Sigmoid colon (tissue), 6 donors: ENCODE measurements at regions not wholly inside any gene's neighbourhood (a gene's known extent, or its start where the extent isn't known, plus 50 kb on each side); places are given as distances from the start of the nearest gene placed in this dataset.
A peak's percentile ranks its signal among the peaks of the same experiment; 100 is the strongest.

Experiments
- DNase-seq: peaks from one replicate; pipeline ENCODE4 v3.0.0-alpha.2; 2019
- H3K27ac ChIP-seq, 4 donors: fragments of 200-600 bp; sonication (generic); one replicate each; pipeline ENCODE4 v1.5.1; 2016 to 2019; ENCODE audit warnings: mild to moderate bottlenecking in 1 of 4
- H3K27me3 ChIP-seq, 3 donors: fragments of 200-600 bp; sonication (generic); one replicate each; pipeline ENCODE4 v1.5.1; 2019; ENCODE audit warnings: mild to moderate bottlenecking in 1 of 3
- H3K36me3 ChIP-seq, 4 donors: fragments of 200-600 bp; sonication (generic); one replicate each; pipeline ENCODE4 v1.5.1; 2016 to 2019
- H3K4me1 ChIP-seq, 4 donors: fragments of 200-600 bp; sonication (generic); one replicate each; pipeline ENCODE4 v1.5.1; 2017 to 2019
- H3K4me3 ChIP-seq, 4 donors: fragments of 200-600 bp; sonication (generic); one replicate each; pipeline ENCODE4 v1.5.1; 2017 to 2019; ENCODE audit warnings: mild to moderate bottlenecking in 2 of 4, moderate library complexity in 1 of 4
- H3K9me3 ChIP-seq, 4 donors: fragments of 200-600 bp in 3 of 4; sonication (generic) in 3 of 4; one replicate each; pipeline versions ENCODE4 v1.5.1 to v1.6.1; 2013 to 2019
- CTCF ChIP-seq, 4 experiments: fragments of 450-650 bp in 3 of 4; fragments of 200-600 bp in 1 of 4; IDR thresholded peaks; one replicate each; pipeline ENCODE4 v1.5.1; 2016 to 2019; ENCODE audit warnings: antibody characterized with exemption in 4 of 4, mild to moderate bottlenecking in 3 of 4, moderate library complexity in 2 of 4
- EP300 ChIP-seq, 4 donors: sonication (generic); formaldehyde crosslinking; IDR thresholded peaks; one replicate each; pipeline ENCODE4 v1.6.1; 2017; ENCODE audit warnings: antibody characterized with exemption in 4 of 4
- POLR2A ChIP-seq, 2 donors: fragments of 450-650 bp; IDR thresholded peaks; one replicate each; pipeline ENCODE4 v1.6.1; 2016; ENCODE audit warnings: antibody characterized with exemption in 2 of 2, mild to moderate bottlenecking in 2 of 2, moderate library complexity in 2 of 2
- POLR2AphosphoS5 ChIP-seq, 4 donors: sonication (generic); formaldehyde crosslinking; IDR thresholded peaks; one replicate each; pipeline ENCODE4 v1.6.1; 2017; ENCODE audit warnings: antibody characterized with exemption in 4 of 4
- WGBS, 2 donors: extraction: QIAGEN DNeasy Blood & Tissue Kit; methylation state at CpG; one replicate each; pipeline ENCODE4 v1.1.7; 2013; 5-methylcytosine and 5-hydroxymethylcytosine counted together
- intact Hi-C: fragments of 100-400 bp; cut with DNase I; formaldehyde crosslinking; loops from one replicate; pipeline ENCODE4 v1.15.1; 2023
- donor health status: healthy with polysubstance abuse.
- donor health status: healthy.

GRCh38 chr15:45858491-45858890, 223.7 kb downstream of the SQOR start:
- peaks cover 0 to 7% (median 6%) of the 10 kb centered on the region in 4 donors for H3K4me1 ChIP-seq
- H3K27me3 ChIP-seq: no peaks in the 10 kb centered on the region
- no peaks in the 10 kb centered on the region for H3K9me3 ChIP-seq
- no peak overlapping the region for H3K4me3 ChIP-seq
- intact Hi-C loops: loop anchor here (10.0 kb wide), 1 partner anchor 144 kb away; no protein-coding TSS in a partner anchor
- no peaks in the 10 kb centered on the region for H3K36me3 ChIP-seq
- peak overlapping the region in 2 of 4 donors; percentile 30 to 36 for H3K27ac ChIP-seq
- TF ChIP-seq CTCF (IDR thresholded peaks at IDR 0.05) (no peak), POLR2AphosphoS5 (IDR thresholded peaks at IDR 0.05) (peak in 1 of 4 donors; percentile 55), POLR2A (IDR thresholded peaks at IDR 0.05) (no peak), EP300 (IDR thresholded peaks at IDR 0.05) (peak in 1 of 4 donors; percentile 45)
- 81 to 91% methylated on average over 3 of the region's 3 CpGs for WGBS, 2 donors
- no peak for DNase-seq

GRCh38 chr15:45862034-45862433, 227.2 kb downstream of the SQOR start:
- Histone ChIP-seq H3K27ac (no peak overlapping the region), H3K9me3 (no peaks in the 10 kb centered on the region), H3K4me1 (peaks cover 0 to 7% (median 0%) of the 10 kb centered on the region in 4 donors), H3K27me3 (no peaks in the 10 kb centered on the region), H3K36me3 (no peaks in the 10 kb centered on the region), H3K4me3 (no peak overlapping the region)
- 67 to 74% methylated on average over 2 of the region's 2 CpGs for WGBS, 2 donors
- no peak for DNase-seq
- intact Hi-C loops: no loop called here
- TF ChIP-seq POLR2AphosphoS5 (IDR thresholded peaks at IDR 0.05): no peak
- TF ChIP-seq POLR2A (IDR thresholded peaks at IDR 0.05): no peak
- no peak for TF ChIP-seq EP300 (IDR thresholded peaks at IDR 0.05)
- TF ChIP-seq CTCF (IDR thresholded peaks at IDR 0.05): no peak

GRCh38 chr15:45863881-45864580, 229.2 kb downstream of the SQOR start:
- intact Hi-C loops: no loop called here
- DNase-seq: no peak

GRCh38 chr15:45866616-45867015, 231.8 kb downstream of the SQOR start:
- no peaks in the 10 kb centered on the region for H3K36me3 ChIP-seq
- no peaks in the 10 kb centered on the region for H3K4me1 ChIP-seq
- TF ChIP-seq CTCF (IDR thresholded peaks at IDR 0.05) (no peak), POLR2AphosphoS5 (IDR thresholded peaks at IDR 0.05) (no peak), EP300 (IDR thresholded peaks at IDR 0.05) (no peak), POLR2A (IDR thresholded peaks at IDR 0.05) (no peak)
- 57 to 77% methylated on average over 3 of the region's 3 CpGs for WGBS, 2 donors
- intact Hi-C loops: no loop called here
- H3K4me3 ChIP-seq: no peak overlapping the region
- H3K27ac ChIP-seq: no peak overlapping the region
- no peaks in the 10 kb centered on the region for H3K27me3 ChIP-seq
- DNase-seq: no peak
- no peaks in the 10 kb centered on the region for H3K9me3 ChIP-seq

More at GRCh38 chr15:45863881-45864580, 229.2 kb downstream of the SQOR start:
- TF ChIP-seq POLR2A (IDR thresholded peaks at IDR 0.05): no peak
- TF ChIP-seq EP300 (IDR thresholded peaks at IDR 0.05): no peak
- no peak for TF ChIP-seq CTCF (IDR thresholded peaks at IDR 0.05)
- no peak for TF ChIP-seq POLR2AphosphoS5 (IDR thresholded peaks at IDR 0.05)
- no peaks in the 10 kb centered on the region for H3K27me3 ChIP-seq
- WGBS, 2 donors: 24 to 68% methylated on average over 2 of the region's 2 CpGs
- no peaks in the 10 kb centered on the region for H3K36me3 ChIP-seq
- peaks cover 0 to 5% (median 0%) of the 10 kb centered on the region in 4 donors for H3K4me1 ChIP-seq
- no peak overlapping the region for H3K27ac ChIP-seq
- H3K9me3 ChIP-seq: no peaks in the 10 kb centered on the region
- no peak overlapping the region for H3K4me3 ChIP-seq

- Histone ChIP-seq H3K36me3 (no peaks in the 10 kb centered on the region), H3K9me3 (no peaks in the 10 kb centered on the region), H3K4me1 (no peaks in the 10 kb centered on the region), H3K27ac (no peak overlapping the region), H3K27me3 (no peaks in the 10 kb centered on the region), H3K4me3 (no peak overlapping the region)
- TF ChIP-seq CTCF (IDR thresholded peaks at IDR 0.05): no peak
- TF ChIP-seq POLR2A (IDR thresholded peaks at IDR 0.05): no peak
- TF ChIP-seq EP300 (IDR thresholded peaks at IDR 0.05): no peak
- TF ChIP-seq POLR2AphosphoS5 (IDR thresholded peaks at IDR 0.05): no peak
- DNase-seq: no peak
- intact Hi-C loops: no loop called here
Measured at GRCh38 chr15:45867281-45867680, 232.5 kb downstream of the SQOR start.
